HepG2 (cell line): ENCODE measurements at regions not wholly inside any gene's neighbourhood (a gene's known extent, or its start where the extent isn't known, plus 50 kb on each side); places are given as distances from the start of the nearest gene placed in this dataset.
"Not testable (repeated sequence)": the region's sequence is repeated elsewhere in the genome, so short reads cannot be mapped to it uniquely, and the experiment has no call there.

Experiments
- ATAC-seq: fragments of 200-7000 bp; cut with Tn5 transposase; 3 replicates; pipeline ENCODE4 v1.9.1; 2020; ENCODE audit warnings: mild to moderate bottlenecking, moderate library complexity
- BruUV-seq: library from RNA; stranded (reverse); fragments of 400-500 nt; replicated peaks from 2 replicates; lab custom pipeline; 2021; lab: Mats Ljungman, UMichigan
- CTCF ChIA-PET: fragments of 300-600 bp; formaldehyde crosslinking; extraction: SDS; loops from one replicate; lab custom pipeline; 2021; ENCODE audit warnings: low total read pairs, inconsistent platforms, low intra/inter-chr PET ratio; lab: Yijun Ruan, JAX
- POLR2A ChIA-PET: fragments of 350-600 bp; sonication (Branson Sonifier 250); formaldehyde crosslinking; loops from one replicate; lab custom pipeline; 2020; ENCODE audit warnings: antibody characterized with exemption, inconsistent platforms; lab: Yijun Ruan, JAX
- DNase-seq: peaks from one replicate; pipeline ENCODE4 v3.0.0-alpha.2; 2015; ENCODE audit warnings: low spot score
- FAIRE-seq: peaks from 3 replicates; lab custom pipeline; 2011; peaks lifted over from hg19 to GRCh38; lab: Jason Lieb, UNC
- H2AFZ ChIP-seq: one replicate; pipeline ENCODE4 v1.6.1; 2011; ENCODE audit warnings: low read length, inconsistent platforms
- H3K27ac ChIP-seq: fragments of 300-600 bp; 3 replicates; pipeline ENCODE4 v1.8.0; 2011; ENCODE audit warnings: mixed run types, mild to moderate bottlenecking, mixed read lengths, low read length, inconsistent platforms; ENCODE audit not compliant: insufficient read depth; ENCODE audit errors: extremely low read length
- H3K27me3 ChIP-seq, 2 experiments: fragments of 200-600 bp in 1 of 2; 2 replicates in 1 of 2; 3 replicates in 1 of 2; pipeline versions ENCODE4 v1.6.0 to v1.8.0; 2011; ENCODE audit warnings: low read length in 2 of 2, mild to moderate bottlenecking in 2 of 2, moderate library complexity in 2 of 2, inconsistent platforms in 1 of 2; ENCODE audit not compliant: insufficient read depth in 2 of 2, control insufficient read depth in 1 of 2
- H3K36me3 ChIP-seq, 2 experiments: fragments of 200-600 bp in 1 of 2; replicated peaks in 1 of 2; 2 replicates in 1 of 2; 3 replicates in 1 of 2; pipeline versions ENCODE4 v1.5.1 to v1.8.0; 2011; ENCODE audit warnings: low read length in 2 of 2, inconsistent platforms in 1 of 2; ENCODE audit not compliant: insufficient read depth in 2 of 2, control insufficient read depth in 1 of 2
- H3K4me1 ChIP-seq: 2 replicates; pipeline ENCODE4 v1.5.1; 2012; ENCODE audit warnings: low read length, inconsistent platforms; ENCODE audit not compliant: insufficient read depth
- H3K4me2 ChIP-seq: 2 replicates; pipeline ENCODE4 v1.6.0; 2011; ENCODE audit warnings: low read depth, low read length, inconsistent platforms
- H3K4me3 ChIP-seq, 3 experiments: fragments of 200-600 bp in 1 of 3; sonication (generic), shearing (Covaris generic) in 1 of 3; replicated peaks in 1 of 3; 2 replicates each; pipeline ENCODE4 v1.5.1; 2011 to 2016; ENCODE audit warnings: low read length in 3 of 3, inconsistent platforms in 2 of 3, low read depth in 2 of 3, mild to moderate bottlenecking in 2 of 3, control low read depth in 1 of 3, mixed read lengths in 1 of 3; ENCODE audit not compliant: insufficient read depth in 1 of 3
- H3K79me2 ChIP-seq: one replicate; pipeline ENCODE4 v1.6.1; 2011; ENCODE audit warnings: low read length, inconsistent platforms; ENCODE audit not compliant: insufficient read depth
- H3K9ac ChIP-seq: 2 replicates; pipeline ENCODE4 v1.6.0; 2011; ENCODE audit warnings: mild to moderate bottlenecking, low read depth, low read length, inconsistent platforms; ENCODE audit not compliant: insufficient read depth
- H3K9me3 ChIP-seq: 2 replicates; pipeline ENCODE4 v1.5.1; 2012; ENCODE audit warnings: mild to moderate bottlenecking, low read length
- H4K20me1 ChIP-seq: 2 replicates; pipeline ENCODE4 v1.6.0; 2011; ENCODE audit warnings: inconsistent platforms, mild to moderate bottlenecking, low read length, moderate library complexity; ENCODE audit not compliant: insufficient read depth
- DBP ChIP-seq: sonication (generic); formaldehyde crosslinking; IDR thresholded peaks from 2 replicates; pipeline ENCODE4 v1.4.0; 2020; ENCODE audit warnings: missing genetic modification reagents; ENCODE audit errors: not compliant biosample characterization
- ELF3 ChIP-seq: IDR thresholded peaks from 2 replicates; pipeline ENCODE4 v1.6.1; 2016; ENCODE audit warnings: missing genetic modification reagents, missing compliant biosample characterization
- ETS1 ChIP-seq: sonication (generic); formaldehyde crosslinking; IDR thresholded peaks from 2 replicates; pipeline ENCODE4 v1.4.0; 2020; ENCODE audit warnings: missing genetic modification reagents
- HOXA3 ChIP-seq: sonication (generic); formaldehyde crosslinking; IDR thresholded peaks from 2 replicates; pipeline ENCODE4 v1.5.0; 2020; ENCODE audit warnings: missing genetic modification reagents
- MED8 ChIP-seq: sonication (generic); formaldehyde crosslinking; IDR thresholded peaks from 2 replicates; pipeline ENCODE4 v1.8.1; 2023; ENCODE audit warnings: mild to moderate bottlenecking, missing genetic modification reagents; ENCODE audit not compliant: insufficient replicate concordance
- PTBP1 ChIP-seq: fragments of 200-400 bp; formaldehyde crosslinking; IDR thresholded peaks from 2 replicates; pipeline ENCODE4 v1.6.1; 2018; ENCODE audit warnings: low read length, low read depth; ENCODE audit not compliant: poor library complexity, severe bottlenecking
- SATB2 ChIP-seq: sonication (generic); formaldehyde crosslinking; IDR thresholded peaks from 2 replicates; pipeline ENCODE4 v1.5.0; 2020; ENCODE audit warnings: missing genetic modification reagents
- SRSF4 ChIP-seq: fragments of 200-400 bp; formaldehyde crosslinking; IDR thresholded peaks from one replicate; pipeline ENCODE4 v1.6.1; 2018; ENCODE audit warnings: mild to moderate bottlenecking, low read depth, low read length, moderate library complexity; ENCODE audit not compliant: poor library complexity, severe bottlenecking
- TFAP4 ChIP-seq: sonication (generic); IDR thresholded peaks from 2 replicates; pipeline ENCODE4 v1.6.1; 2016; ENCODE audit warnings: low read depth, borderline replicate concordance
- ZFAT ChIP-seq: sonication (generic); formaldehyde crosslinking; conservative IDR thresholded peaks from 2 replicates; pipeline ENCODE4 v1.8.1; 2023; ENCODE audit warnings: missing genetic modification reagents, inconsistent platforms
- ZNF337 ChIP-seq: sonication (generic); formaldehyde crosslinking; IDR thresholded peaks from 2 replicates; pipeline ENCODE4 v1.5.1; 2020; ENCODE audit warnings: missing genetic modification reagents, low read depth, mild to moderate bottlenecking, borderline replicate concordance
- ZNF430 ChIP-seq: sonication (generic); formaldehyde crosslinking; IDR thresholded peaks from 2 replicates; pipeline ENCODE4 v1.9.0; 2021; ENCODE audit warnings: mild to moderate bottlenecking, missing genetic modification reagents
- ZNF605 ChIP-seq: sonication (generic); formaldehyde crosslinking; IDR thresholded peaks from 2 replicates; pipeline ENCODE4 v1.8.0; 2022; ENCODE audit warnings: mild to moderate bottlenecking, missing genetic modification reagents
- ZNF790 ChIP-seq: sonication (generic); formaldehyde crosslinking; IDR thresholded peaks from 2 replicates; pipeline ENCODE4 v1.8.0; 2022; ENCODE audit warnings: missing genetic modification reagents, mild to moderate bottlenecking, borderline replicate concordance
- ZSCAN12 ChIP-seq: sonication (generic); formaldehyde crosslinking; IDR thresholded peaks from 2 replicates; pipeline ENCODE4 v1.9.0; 2021; ENCODE audit warnings: mild to moderate bottlenecking, missing genetic modification reagents
- WGBS: methylation state at CpG from one replicate; pipeline ENCODE4 v1.1.6; 2017; ENCODE audit warnings: low lambda C conversion rate; 5-methylcytosine and 5-hydroxymethylcytosine counted together
- in situ Hi-C: cut with HindIII; loops from 2 replicates; pipeline ENCODE4 v1.10.0; 2017; ENCODE audit warnings: low pct_unique_long_range_greater_than_20kb; ENCODE audit not compliant: extremely low pct_ligation_motif_present
- intact Hi-C: fragments of 100-400 bp; cut with micrococcal nuclease; formaldehyde crosslinking; loops from one replicate; pipeline ENCODE4 v1.10.0; 2022; ENCODE audit not compliant: unreplicated experiment

DNA sequence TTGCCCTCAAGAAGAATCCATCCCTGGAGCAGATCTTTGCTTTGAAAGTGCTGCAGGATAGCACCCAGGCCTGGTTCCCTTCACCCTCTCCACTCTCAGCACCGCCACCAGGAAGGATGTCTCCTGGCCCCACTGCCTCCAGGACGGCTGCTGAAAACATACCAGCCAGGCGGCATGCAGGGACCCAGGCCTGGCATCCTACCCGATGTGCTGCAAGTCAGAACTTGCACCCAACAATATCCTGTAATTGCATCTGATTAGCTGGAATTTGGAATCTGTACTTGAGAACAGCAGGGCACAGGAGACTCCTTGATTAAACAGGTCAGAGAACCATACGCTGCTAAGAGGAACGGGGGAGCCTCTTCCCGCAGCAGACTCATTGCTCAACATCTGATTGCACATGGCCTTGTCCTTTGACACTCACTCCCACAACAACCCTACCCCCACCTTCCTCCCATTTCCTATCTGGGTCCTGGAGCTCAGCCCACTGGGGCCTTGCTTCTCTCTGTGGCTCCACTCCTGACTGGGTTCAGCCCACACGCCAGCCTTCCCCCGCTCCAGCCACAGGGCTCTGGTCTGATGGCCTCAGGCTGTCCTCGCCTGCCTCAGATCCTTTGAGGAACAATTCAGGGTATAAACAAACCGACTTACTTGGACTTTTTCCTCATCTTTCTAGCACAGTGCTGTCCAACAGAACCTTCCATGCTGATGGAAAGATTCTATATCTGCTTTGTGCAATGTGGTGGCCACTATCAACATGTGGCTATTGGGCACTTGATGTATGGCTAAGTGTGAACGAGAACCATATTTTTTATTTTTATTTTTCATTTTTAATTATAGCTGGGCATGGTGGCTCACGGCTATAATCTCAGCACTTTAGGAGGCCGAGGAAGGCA is 78.0 kb downstream of the FGD2 start (continued):
- TF ChIP-seq SRSF4 (no peak), TFAP4 (peak; percentile 92; the same call in 1 of the 2 replicates), ELF3 (CRISPR knock-in tag) (peak; percentile 99), ZNF337 (CRISPR knock-in tag) (peak; percentile 98), PTBP1 (no peak), DBP (CRISPR knock-in tag) (peak; percentile 81), ZSCAN12 (no peak), ZNF790 (CRISPR knock-in tag) (no peak), MED8 (CRISPR knock-in tag) (peak; percentile 92)
- TF ChIP-seq, all 625 proteins: peak for 445

- in situ Hi-C loops, H2AFZ ChIP-seq, H3K79me2 ChIP-seq, H3K27me3 ChIP-seq, H3K4me3 ChIP-seq, H3K36me3 ChIP-seq, H3K27ac ChIP-seq, BruUV-seq, H3K4me2 ChIP-seq, H3K9ac ChIP-seq, intact Hi-C loops, DNase-seq, H3K9me3 ChIP-seq, CTCF ChIA-PET, H4K20me1 ChIP-seq, FAIRE-seq, ATAC-seq: not testable (repeated sequence)
- H3K4me1 ChIP-seq: peaks cover 87% of the 10 kb centered on the region
- 90% methylated on average over 4 of the region's 4 CpGs for WGBS
- POLR2A ChIA-PET: interaction anchor here (1.8 to 3.3 kb wide), 7 partner anchors 11 to 86 kb away, joined by 6 to 73 read pairs (median 18); partner anchors contain the start of gene PIM1
- TF ChIP-seq ZNF430 (CRISPR knock-in tag) (0 out of 2 replicates have a peak, but pooled peaks have one; percentile 44), ETS1 (CRISPR knock-in tag) (0 out of 2 replicates have a peak, but pooled peaks have one; percentile 45), ZFAT (CRISPR knock-in tag) (0 out of 2 replicates have a peak, but pooled peaks have one; percentile 8), HOXA3 (CRISPR knock-in tag) (0 out of 2 replicates have a peak, but pooled peaks have one; percentile 14), ZNF605 (peak; percentile 55; the same call in 1 of the 2 replicates), SATB2 (CRISPR knock-in tag) (0 out of 2 replicates have a peak, but pooled peaks have one; percentile 32)
Observed at GRCh38 chr6:37084665-37085064, 79.2 kb downstream of the FGD2 start.
